Upper lobe of left lung (tissue), 4 donors: ENCODE measurements at regions not wholly inside any gene's neighbourhood (a gene's known extent, or its start where the extent isn't known, plus 50 kb on each side); places are given as distances from the start of the nearest gene placed in this dataset.

Source experiments
- EP300 ChIP-seq, 4 donors: sonication (generic); formaldehyde crosslinking; IDR thresholded peaks; one replicate each; pipeline ENCODE4 v1.5.1; 2017; ENCODE audit warnings: antibody characterized with exemption in 4 of 4, control low read depth in 2 of 4
- POLR2A ChIP-seq, 4 donors: fragments of 450-650 bp; IDR thresholded peaks; one replicate each; pipeline ENCODE4 v1.5.1; 2016 to 2017; ENCODE audit warnings: antibody characterized with exemption in 4 of 4, mild to moderate bottlenecking in 2 of 4
- POLR2AphosphoS5 ChIP-seq, 2 donors: sonication (generic); formaldehyde crosslinking; IDR thresholded peaks; one replicate each; pipeline ENCODE4 v1.5.1; 2017; ENCODE audit warnings: antibody characterized with exemption in 2 of 2
- TF ChIP-seq, protein P1 (sequence below), 6 experiments: fragments of 450-650 bp in 4 of 6; fragments of 200-600 bp in 2 of 6; sonication (generic) in 2 of 6; IDR thresholded peaks; one replicate each; pipeline ENCODE4 v1.5.1; 2016 to 2019; ENCODE audit warnings: antibody characterized with exemption in 6 of 6

DNA sequence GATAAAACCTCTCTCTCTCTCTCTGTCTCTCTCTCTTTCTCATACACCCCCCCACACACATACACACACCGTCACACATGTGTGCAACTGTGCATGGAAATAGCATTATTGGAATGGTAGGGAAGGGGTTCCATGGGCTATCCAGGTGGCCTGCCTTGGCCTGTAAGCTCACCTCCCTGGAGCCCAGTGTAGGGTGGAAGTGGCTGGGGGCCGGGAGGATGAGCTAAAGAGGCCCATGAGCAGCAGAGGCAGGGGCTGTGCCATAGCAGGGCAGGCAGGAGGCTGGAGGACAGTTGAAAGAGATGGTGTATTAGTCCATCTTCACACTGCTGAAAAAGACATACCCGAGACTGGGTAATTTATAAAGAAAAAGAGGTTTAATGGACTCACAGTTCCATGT, 74.2 kb downstream of the CYTL1 start:
- TF ChIP-seq POLR2AphosphoS5 (IDR thresholded peaks at IDR 0.05) (no peak), EP300 (IDR thresholded peaks at IDR 0.05) (no peak), POLR2A (IDR thresholded peaks at IDR 0.05) (no peak)
- TF ChIP-seq, protein P1, sequence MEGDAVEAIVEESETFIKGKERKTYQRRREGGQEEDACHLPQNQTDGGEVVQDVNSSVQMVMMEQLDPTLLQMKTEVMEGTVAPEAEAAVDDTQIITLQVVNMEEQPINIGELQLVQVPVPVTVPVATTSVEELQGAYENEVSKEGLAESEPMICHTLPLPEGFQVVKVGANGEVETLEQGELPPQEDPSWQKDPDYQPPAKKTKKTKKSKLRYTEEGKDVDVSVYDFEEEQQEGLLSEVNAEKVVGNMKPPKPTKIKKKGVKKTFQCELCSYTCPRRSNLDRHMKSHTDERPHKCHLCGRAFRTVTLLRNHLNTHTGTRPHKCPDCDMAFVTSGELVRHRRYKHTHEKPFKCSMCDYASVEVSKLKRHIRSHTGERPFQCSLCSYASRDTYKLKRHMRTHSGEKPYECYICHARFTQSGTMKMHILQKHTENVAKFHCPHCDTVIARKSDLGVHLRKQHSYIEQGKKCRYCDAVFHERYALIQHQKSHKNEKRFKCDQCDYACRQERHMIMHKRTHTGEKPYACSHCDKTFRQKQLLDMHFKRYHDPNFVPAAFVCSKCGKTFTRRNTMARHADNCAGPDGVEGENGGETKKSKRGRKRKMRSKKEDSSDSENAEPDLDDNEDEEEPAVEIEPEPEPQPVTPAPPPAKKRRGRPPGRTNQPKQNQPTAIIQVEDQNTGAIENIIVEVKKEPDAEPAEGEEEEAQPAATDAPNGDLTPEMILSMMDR (IDR thresholded peaks at IDR 0.05): no peak
